ENCODE measurements at regions not wholly inside any gene's neighbourhood (a gene's known extent, or its start where the extent isn't known, plus 50 kb on each side); places are given as distances from the start of the nearest gene placed in this dataset.

GRCh38 chr5:96203761-96204160, 229.3 kb downstream of the PCSK1 start (continued):
- no peak for TF ChIP-seq E2F6 (IDR thresholded peaks at IDR 0.05; ENCODE audit: borderline replicate concordance, low read depth)
- no peak for TF ChIP-seq NFE2L2 (conservative IDR thresholded peaks at IDR 0.05; ENCODE audit: low read length)
- TF ChIP-seq PBX3 (IDR thresholded peaks at IDR 0.05), result no peak
- TF ChIP-seq RCOR1 (IDR thresholded peaks at IDR 0.05; ENCODE audit: low read depth, low read length), result no peak
- TF ChIP-seq HOXB5 (CRISPR knock-in tag; IDR thresholded peaks at IDR 0.05), result no peak
- TF ChIP-seq TFCP2L1 (CRISPR knock-in tag; IDR thresholded peaks at IDR 0.05), result no peak

GRCh38 chr5:96201503-96201902, 231.5 kb downstream of the PCSK1 start:
- H3K4me3 ChIP-seq, result no peak overlapping the region
- ATAC-seq, result no peak
- DNase-seq (ENCODE audit: low read depth in 1 of 2, low spot score in 1 of 2), result no peak
- TF ChIP-seq E2F6 (IDR thresholded peaks at IDR 0.05; ENCODE audit: borderline replicate concordance, low read depth) (no peak), HEYL (CRISPR knock-in tag; IDR thresholded peaks at IDR 0.05) (no peak), MAX (IDR thresholded peaks at IDR 0.05) (no peak), ATOH8 (CRISPR knock-in tag; IDR thresholded peaks at IDR 0.05; ENCODE audit: low read depth) (no peak), GATA3 (IDR thresholded peaks at IDR 0.05; ENCODE audit: borderline replicate concordance) (no peak), REST (IDR thresholded peaks at IDR 0.05) (no peak), EHMT2 (IDR thresholded peaks at IDR 0.05; ENCODE audit: low read depth) (no peak), ZC3H11A (IDR thresholded peaks at IDR 0.05) (no peak), POLR2AphosphoS2 (conservative IDR thresholded peaks at IDR 0.05; ENCODE audit: low read length) (no peak), RAD21 (conservative IDR thresholded peaks at IDR 0.05 in 1 of 2, IDR thresholded peaks at IDR 0.05 in 1 of 2) (no peak), BHLHE40 (IDR thresholded peaks at IDR 0.05; ENCODE audit: low read depth, low read length) (no peak), SMC3 (IDR thresholded peaks at IDR 0.05) (no peak), HOXA7 (CRISPR knock-in tag; IDR thresholded peaks at IDR 0.05) (no peak), JUNB (IDR thresholded peaks at IDR 0.05) (no peak)
- WGBS (ENCODE audit: missing lambda C conversion rate), result 91% methylated on average over 3 of the region's 3 CpGs
- ChIA-PET POLR2A (no interaction called here), CTCF (interaction anchor here (0.9 to 1.6 kb wide), 4 partner anchors 14 to 33 kb away, joined by 3 to 6 read pairs (median 4); no protein-coding TSS in a partner anchor)
- FAIRE-seq, result no peak
- no peaks in the 10 kb centered on the region; the same call in 2 of the 3 replicates for H3K9me3 ChIP-seq
- H3K4me1 ChIP-seq, result peaks cover 35% of the 10 kb centered on the region
- no peak overlapping the region for H3K27ac ChIP-seq
- no peak overlapping the region for H3K4me2 ChIP-seq

Data from A549 (cell line).